Activated CD8-positive, alpha-beta T cell treated with anti-CD3 and anti-CD28 coated beads for 36 hours (primary cell): ENCODE measurements at regions not wholly inside any gene's neighbourhood (a gene's known extent, or its start where the extent isn't known, plus 50 kb on each side); places are given as distances from the start of the nearest gene placed in this dataset.

Source experiments
- ATAC-seq: fragments of 200-7000 bp; cut with Tn5 transposase; one replicate; pipeline ENCODE4 v1.10.0; 2021; ENCODE audit warnings: mild to moderate bottlenecking, moderate library complexity
- CTCF ChIA-PET: fragments of 350-600 bp; sonication (Branson Sonifier 250); formaldehyde crosslinking; loops from one replicate; lab custom pipeline; 2021; ENCODE audit warnings: antibody characterized with exemption; lab: Charles Lee
- POLR2A ChIA-PET: fragments of 350-600 bp; sonication (Branson Sonifier 250); formaldehyde crosslinking; loops from one replicate; lab custom pipeline; 2021; ENCODE audit warnings: antibody characterized with exemption; lab: Charles Lee
- DNase-seq: peaks from one replicate; pipeline ENCODE4 v3.0.0-alpha.2; 2020
- H3K27ac Mint-ChIP-seq: one replicate; pipeline ENCODE4 v1.8.0; 2021; ENCODE audit warnings: mild to moderate bottlenecking, mixed read lengths
- H3K27me3 Mint-ChIP-seq: one replicate; pipeline ENCODE4 v1.8.0; 2021; ENCODE audit warnings: mixed read lengths
- H3K36me3 Mint-ChIP-seq: one replicate; pipeline ENCODE4 v1.8.0; 2021; ENCODE audit warnings: low read depth, mixed read lengths
- H3K4me1 Mint-ChIP-seq: one replicate; pipeline ENCODE4 v1.8.0; 2021; ENCODE audit warnings: low read depth, mixed read lengths
- H3K4me3 Mint-ChIP-seq: one replicate; pipeline ENCODE4 v1.8.0; 2021; ENCODE audit warnings: mild to moderate bottlenecking, moderate library complexity, mixed read lengths
- H3K9me3 Mint-ChIP-seq: one replicate; pipeline ENCODE4 v1.8.0; 2021; ENCODE audit warnings: mixed read lengths
- CTCF ChIP-seq: fragments of 200-600 bp; IDR thresholded peaks from one replicate; pipeline ENCODE4 v1.8.0; 2022; ENCODE audit warnings: antibody characterized with exemption, mild to moderate bottlenecking
- intact Hi-C: fragments of 100-400 bp; cut with micrococcal nuclease; formaldehyde crosslinking; loops from one replicate; pipeline ENCODE4 v1.10.0; 2022

- POLR2A ChIA-PET: no interaction called here
- CTCF ChIA-PET: no interaction called here
- DNase-seq: no peak
- TF ChIP-seq CTCF: no peak
- no peak for ATAC-seq
- peaks cover 6% of the 10 kb centered on the region for H3K27me3 Mint-ChIP-seq
- intact Hi-C loops: no loop called here
- H3K4me1 Mint-ChIP-seq: no peaks in the 10 kb centered on the region
- H3K4me3 Mint-ChIP-seq: no peak overlapping the region
- H3K36me3 Mint-ChIP-seq: no peaks in the 10 kb centered on the region
- no peak overlapping the region for H3K27ac Mint-ChIP-seq
- no peaks in the 10 kb centered on the region for H3K9me3 Mint-ChIP-seq
Measured at GRCh38 chr20:10784554-10785183, 110.9 kb upstream of the JAG1 start.

GRCh38 chr20:10786678-10787077, 112.9 kb upstream of the JAG1 start:
- H3K27ac Mint-ChIP-seq: no peak overlapping the region
- ChIA-PET CTCF (no interaction called here), POLR2A (no interaction called here)
- no peak for DNase-seq
- intact Hi-C loops: no loop called here
- ATAC-seq: no peak
- H3K4me3 Mint-ChIP-seq: no peak overlapping the region
- no peak for TF ChIP-seq CTCF
- no peaks in the 10 kb centered on the region for H3K9me3 Mint-ChIP-seq
- H3K27me3 Mint-ChIP-seq: peaks cover 8% of the 10 kb centered on the region
- H3K36me3 Mint-ChIP-seq: no peaks in the 10 kb centered on the region
- H3K4me1 Mint-ChIP-seq: no peaks in the 10 kb centered on the region

GRCh38 chr20:10788055-10788454, 114.3 kb upstream of the JAG1 start:
- H3K27ac Mint-ChIP-seq: no peak overlapping the region
- ATAC-seq (no peak), DNase-seq (no peak)
- intact Hi-C loops: no loop called here
- no peaks in the 10 kb centered on the region for H3K9me3 Mint-ChIP-seq
- ChIA-PET CTCF (no interaction called here), POLR2A (no interaction called here)
- peaks cover 5% of the 10 kb centered on the region for H3K27me3 Mint-ChIP-seq
- H3K4me3 Mint-ChIP-seq: no peak overlapping the region
- TF ChIP-seq CTCF: no peak
- H3K4me1 Mint-ChIP-seq: no peaks in the 10 kb centered on the region
- no peaks in the 10 kb centered on the region for H3K36me3 Mint-ChIP-seq

GRCh38 chr20:10788877-10789276, 115.1 kb upstream of the JAG1 start:
- no peak for TF ChIP-seq CTCF
- ATAC-seq (no peak), DNase-seq (no peak)
- Mint-ChIP-seq H3K36me3 (no peaks in the 10 kb centered on the region), H3K27me3 (peaks cover 5% of the 10 kb centered on the region), H3K27ac (no peak overlapping the region), H3K4me3 (no peak overlapping the region), H3K4me1 (no peaks in the 10 kb centered on the region), H3K9me3 (no peaks in the 10 kb centered on the region)
- CTCF ChIA-PET: no interaction called here
- intact Hi-C loops: no loop called here
- POLR2A ChIA-PET: no interaction called here

- Mint-ChIP-seq H3K4me3 (no peak overlapping the region), H3K36me3 (no peaks in the 10 kb centered on the region), H3K4me1 (no peaks in the 10 kb centered on the region), H3K27me3 (peaks cover 4% of the 10 kb centered on the region), H3K27ac (no peak overlapping the region), H3K9me3 (no peaks in the 10 kb centered on the region)
- ChIA-PET CTCF (no interaction called here), POLR2A (no interaction called here)
- intact Hi-C loops: no loop called here
- DNase-seq (no peak), ATAC-seq (no peak)
- no peak for TF ChIP-seq CTCF
Measured at GRCh38 chr20:10789386-10789785, 115.6 kb upstream of the JAG1 start.
